HUDEP-2 (cell line): ENCODE measurements at regions not wholly inside any gene's neighbourhood (a gene's known extent, or its start where the extent isn't known, plus 50 kb on each side); places are given as distances from the start of the nearest gene placed in this dataset.

Experiments used
- DNase-seq, 76 experiments: peaks; one replicate each; lab custom pipeline; 2025; ENCODE audit not compliant: unreplicated experiment in 76 of 76; lab: John Stamatoyannopoulos, UW

DNA sequence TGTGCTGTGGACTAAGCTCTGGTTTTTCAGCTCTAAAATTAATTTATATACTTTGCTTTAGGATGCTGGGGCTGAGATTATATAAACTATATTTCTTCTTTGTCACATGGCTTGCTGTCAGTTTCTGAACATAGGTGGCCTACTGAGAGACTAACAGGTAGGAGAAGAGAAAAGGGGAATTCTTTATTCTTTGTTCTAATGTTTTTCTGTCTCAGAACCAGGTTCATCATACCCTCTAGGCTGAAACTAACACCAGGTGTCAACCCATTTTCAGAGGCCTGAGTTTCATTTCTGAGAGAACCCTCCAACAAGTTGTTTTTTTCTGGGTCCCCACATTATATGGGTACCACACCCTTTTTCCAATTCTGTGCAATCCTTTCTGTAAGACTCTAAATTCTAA is 843.6 kb downstream of the TRIB2 start:
- no peak for DNase-seq

DNA sequence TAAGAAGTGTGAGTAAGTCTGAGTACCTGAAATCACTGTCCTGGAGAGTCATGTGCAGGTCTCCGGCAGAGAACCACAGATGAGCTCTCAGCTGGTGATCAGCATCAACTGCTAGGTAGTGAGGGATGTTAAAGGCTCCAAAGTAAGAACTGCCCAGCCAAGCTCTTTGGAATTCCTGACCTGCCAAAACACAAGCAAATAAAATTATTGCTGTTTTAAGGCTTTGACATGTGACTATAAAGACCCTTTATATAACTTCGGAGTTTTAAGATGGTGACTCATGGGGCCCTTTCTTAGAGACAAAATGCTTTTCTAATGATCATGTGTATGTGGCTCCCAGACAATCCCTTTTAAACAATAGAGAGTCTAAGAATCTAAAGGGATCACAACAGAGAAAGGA is 855.7 kb downstream of the TRIB2 start:
- DNase-seq, result no peak

DNA sequence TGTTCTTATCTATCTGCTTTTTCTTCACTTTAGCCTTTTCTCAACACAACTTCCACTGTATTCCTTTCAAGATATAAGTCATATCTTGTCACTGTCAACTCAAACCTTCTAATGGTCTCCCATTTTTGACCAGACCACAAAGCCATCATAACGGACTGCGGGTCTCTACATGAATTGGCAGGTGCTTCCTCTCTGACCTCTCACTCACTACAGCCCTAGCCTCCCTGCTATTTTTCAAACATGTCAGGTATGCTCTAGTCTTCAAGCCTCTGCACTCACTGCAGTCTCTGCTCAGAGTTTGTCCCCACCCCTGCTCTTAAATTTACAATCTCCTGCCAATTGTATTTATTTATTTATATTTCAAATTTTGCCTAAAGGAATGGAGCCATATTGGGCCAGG is 858.1 kb downstream of the TRIB2 start:
- DNase-seq, result no peak

DNA sequence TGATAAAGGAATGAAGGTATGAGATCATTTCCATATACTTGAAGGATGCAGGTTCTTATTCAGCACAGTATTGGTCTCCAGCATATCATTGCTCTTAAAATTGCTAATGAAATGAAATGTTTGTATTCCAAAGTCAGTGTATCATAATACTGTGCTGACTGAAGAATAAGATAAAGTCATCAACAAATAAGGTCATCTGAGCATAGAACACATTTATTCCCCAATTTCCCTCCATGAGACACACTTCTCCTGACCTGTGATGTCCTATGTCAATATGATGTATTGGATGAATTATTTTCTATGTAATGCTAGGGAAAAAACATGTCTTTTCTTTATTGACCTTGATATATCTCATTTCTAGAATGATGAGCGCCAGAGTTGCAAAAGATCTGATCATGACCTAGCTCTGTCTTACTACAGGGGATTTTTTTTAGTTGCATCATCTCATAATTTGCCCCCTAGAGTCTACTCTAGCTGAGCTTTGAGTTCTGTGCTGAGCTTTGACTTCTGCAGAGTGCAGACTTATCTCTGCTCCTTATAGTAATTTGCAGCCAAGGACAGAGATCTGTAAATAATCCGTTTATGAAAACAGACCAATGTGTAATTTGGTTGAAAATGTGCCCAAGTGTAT is 859.8 kb downstream of the TRIB2 start:
- DNase-seq, result no peak

DNA sequence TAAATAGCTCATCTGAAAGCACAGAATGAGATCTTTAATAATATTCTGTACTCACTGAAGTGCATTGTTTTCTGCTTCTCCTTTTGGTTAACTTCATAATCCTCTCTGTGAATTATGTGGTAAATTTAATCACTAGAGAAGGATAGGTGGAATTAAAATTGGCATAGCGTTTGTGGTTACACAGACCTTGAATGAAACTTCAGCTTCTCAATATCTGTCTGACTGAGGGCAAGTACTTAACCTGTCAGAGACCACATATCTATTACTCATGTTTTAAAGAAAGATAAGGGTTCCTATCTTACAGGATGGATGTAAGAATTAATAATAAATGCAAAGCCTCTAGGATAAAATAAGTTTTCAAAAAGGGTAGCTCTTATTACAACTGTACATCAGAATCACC is 861.8 kb downstream of the TRIB2 start:
- no peak for DNase-seq

DNA sequence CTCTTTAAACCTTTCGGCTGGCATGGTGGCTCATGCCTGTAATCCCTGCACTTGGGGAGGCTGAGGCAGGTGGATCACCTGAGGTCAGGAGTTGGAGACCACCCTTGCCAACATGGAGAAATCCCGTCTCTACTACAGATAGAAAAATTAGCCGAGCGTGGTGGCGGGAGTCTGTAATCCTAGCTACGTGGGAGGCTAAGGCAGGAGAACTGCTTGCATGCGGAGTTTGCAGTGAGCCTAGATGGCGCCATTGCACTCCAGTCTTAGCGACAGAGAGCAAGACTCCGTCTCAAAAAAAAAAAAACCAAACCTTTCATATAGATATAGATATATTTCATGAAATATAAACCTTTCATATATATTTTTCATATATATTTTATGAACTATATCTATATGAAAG is 864.7 kb downstream of the TRIB2 start:
- peak in 2 of 76 experiments; percentile 6 to 9 for DNase-seq

DNA sequence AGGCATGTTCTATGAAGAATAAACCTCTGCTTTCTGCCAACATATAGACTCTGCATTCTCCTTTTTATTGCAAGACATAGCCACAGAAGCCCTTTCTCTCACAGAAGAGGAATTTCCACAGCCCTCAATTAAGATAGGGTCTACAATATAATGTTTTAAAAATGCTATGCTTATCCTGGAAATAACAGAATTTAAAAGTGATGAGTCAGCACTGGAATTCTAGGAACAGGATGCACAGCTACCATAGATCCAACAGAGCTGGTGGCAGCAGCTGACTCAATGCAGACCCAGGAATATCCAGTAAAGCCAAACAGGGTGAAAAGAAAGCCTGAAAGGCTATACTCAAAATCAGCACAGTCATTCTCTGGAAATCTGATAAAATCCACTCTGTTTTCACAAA is 866.9 kb downstream of the TRIB2 start:
- no peak for DNase-seq

DNA sequence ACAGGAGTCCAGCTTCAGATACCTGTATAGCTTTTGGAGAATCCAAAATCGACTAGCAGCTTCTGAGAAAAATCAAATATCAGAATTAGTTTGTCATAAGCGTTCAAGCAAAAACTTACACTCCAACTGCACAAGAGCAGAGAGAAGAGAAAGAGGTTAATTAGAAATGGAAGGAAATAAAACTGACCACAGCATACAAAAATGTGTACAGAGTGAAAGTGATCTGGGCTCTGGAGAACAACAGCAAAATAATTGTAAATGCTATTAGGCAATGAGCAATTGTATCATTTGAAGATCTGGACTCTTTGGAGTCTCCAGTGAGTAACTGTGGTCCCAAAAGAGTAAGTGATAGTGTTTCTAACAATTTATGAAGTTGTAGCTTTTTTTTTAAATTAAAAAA is 867.3 kb downstream of the TRIB2 start:
- DNase-seq, result no peak

DNA sequence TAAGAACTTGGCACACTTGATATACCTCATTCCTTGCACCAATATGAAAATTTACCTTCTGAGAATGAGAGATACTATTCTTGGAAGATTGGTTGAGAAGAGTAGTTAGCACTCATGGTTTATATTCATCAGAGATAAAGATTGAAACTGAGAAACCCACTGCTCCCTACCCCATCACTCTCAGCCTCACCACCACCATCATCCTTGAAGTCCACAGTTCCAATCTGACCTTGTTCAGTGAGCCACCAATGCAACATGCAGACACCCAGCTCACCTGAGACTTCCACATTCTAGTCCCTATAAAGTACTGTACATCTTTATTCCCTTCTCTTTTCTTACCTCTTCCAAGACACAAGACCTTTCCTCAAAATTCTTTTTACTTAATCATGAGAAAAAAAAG is 869.0 kb downstream of the TRIB2 start:
- DNase-seq, result no peak

DNA sequence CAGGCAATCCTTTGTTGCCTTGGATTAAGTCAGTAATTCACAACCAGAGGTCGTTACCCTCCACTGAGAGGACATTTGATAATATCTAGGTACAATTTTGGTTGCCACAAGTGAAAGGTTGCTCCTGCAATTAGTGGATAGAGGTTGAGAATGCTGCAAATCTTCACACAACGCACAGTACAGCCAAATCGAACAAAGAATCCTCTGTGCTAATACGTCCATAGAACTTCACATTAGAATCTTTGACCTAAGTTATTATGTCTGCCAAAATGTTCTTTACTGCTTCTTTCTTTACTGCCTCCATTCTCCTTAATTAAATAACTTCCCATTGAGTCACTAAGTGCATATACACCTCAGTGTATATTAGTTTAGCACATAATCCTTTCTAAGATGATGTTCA is 879.5 kb downstream of the TRIB2 start:
- no peak for DNase-seq

DNA sequence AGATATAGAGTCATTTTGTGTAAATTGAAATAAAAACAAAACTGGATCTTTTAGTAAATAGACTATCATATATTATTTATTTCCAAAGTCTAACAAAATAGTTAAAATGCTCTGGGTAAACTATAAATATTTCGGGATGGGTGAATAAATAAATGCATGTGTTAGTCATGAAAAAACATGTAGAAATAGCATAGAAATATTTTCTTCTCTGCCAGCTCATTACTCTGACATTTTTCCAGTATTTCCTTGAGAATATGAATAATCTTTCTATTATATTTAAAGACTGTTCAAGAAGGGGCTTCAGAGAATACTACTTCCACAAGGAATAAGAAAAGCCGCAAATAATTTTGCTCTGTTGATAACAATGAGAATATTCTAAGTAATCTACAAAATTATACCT is 880.4 kb downstream of the TRIB2 start:
- DNase-seq, result no peak

DNA sequence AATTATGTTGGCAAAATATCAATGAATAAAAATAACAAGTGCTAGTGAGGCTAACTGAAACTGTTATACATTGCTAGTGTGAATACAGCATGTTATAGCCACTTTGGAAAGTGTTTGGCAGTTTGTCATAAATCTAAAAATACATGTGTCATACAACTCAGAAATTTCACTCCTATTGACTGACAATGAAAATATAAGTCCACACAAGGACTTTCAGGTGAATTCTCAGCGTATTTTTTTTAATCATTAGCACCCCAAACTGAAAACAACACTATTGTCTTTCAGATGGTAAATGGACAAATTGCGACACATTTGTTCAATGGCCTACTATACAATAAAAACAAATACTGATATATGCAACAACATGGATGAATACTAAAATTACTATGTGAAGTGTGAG is 884.8 kb downstream of the TRIB2 start:
- DNase-seq, result no peak

DNA sequence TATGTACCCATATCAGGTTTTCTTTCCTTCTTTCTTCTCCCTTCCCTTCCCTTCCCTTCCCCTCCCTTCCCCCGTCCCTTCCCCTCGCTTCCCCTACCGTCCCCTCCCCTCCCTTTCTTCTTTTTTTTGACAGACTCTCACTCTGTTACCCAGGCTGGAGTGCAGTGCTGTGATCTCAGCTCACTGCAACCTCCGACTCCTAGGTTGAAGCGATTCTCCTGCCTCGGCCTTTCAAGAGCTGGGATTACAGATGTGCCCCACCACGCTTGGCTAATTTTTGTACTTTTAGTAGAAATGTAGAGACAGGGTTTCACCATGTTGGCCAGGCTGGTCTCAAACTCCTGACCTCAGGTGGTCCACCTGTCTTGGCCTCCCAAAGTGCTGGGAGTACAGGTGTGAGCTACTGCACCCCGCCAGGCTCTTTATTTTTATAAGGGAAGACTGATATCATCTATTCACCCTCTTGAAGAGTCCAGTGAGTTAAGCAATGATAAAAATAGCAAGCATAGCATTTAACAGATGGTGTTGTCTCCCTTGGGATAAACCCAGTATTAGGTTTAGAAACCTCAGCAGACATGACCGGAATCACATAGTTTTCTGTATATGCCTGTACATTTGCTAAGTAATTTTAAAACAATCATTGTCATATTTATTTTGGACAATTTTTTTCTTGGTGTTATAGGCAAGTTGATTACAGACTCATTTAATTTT is 888.4 kb downstream of the TRIB2 start:
- no peak for DNase-seq

DNA sequence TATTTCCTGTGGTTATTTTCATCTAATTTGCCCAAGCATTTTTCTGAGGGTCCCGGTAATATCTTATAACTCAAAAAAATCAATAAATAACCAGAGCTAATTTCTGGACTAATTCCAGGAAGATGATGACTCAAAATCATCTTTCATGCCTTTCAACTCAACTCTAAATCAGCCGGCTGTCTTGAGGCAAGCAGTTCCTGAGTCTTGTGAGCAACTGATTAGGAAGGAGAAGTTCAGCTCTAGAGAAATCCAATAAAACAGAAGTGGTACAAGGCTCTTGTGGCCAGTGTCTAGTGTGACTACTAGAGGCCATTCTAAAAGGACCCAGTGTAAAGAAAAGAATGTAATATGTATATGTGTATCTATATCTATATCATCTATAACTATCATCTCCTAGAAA is 890.4 kb downstream of the TRIB2 start:
- peak in 1 of 76 experiments; percentile 6 for DNase-seq

DNA sequence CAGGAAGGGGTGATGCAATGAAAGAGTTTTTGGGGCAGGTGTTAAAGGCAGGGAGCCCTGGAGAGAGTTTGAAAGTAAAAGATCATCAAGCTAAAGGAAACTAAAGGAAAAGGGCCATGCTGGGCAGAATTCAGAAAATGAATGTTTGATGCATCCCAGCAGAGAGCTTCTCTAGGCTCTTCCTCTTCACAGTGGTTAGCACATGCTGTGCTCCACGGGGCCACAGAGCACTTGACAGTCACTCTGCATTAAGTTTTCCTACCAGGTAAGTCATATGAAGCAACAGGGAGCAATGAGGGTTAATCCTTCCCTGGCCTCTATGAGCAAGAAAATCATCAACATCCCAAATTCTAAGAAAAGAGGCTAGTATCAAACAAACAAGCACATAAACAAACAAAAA is 895.2 kb downstream of the TRIB2 start:
- no peak for DNase-seq

DNA sequence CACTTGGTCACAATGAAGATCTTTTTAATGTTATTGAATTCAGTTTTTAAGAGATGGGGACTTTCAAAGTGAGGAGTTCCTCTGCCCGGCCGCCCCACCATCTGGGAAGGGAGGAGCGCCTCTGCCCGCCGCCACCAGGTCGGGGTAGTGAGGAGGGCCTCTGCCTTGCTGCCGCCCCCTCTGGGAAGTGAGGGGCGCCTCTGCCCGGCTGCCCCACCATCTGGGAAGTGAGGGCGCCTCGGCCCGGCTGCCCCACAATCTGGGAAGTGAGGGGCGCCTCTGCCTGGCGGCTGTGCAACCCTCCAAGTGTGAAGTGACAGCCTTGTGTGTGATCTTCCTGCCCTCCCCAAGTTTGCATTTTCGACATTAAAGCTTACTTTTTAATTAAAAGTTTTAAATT is 899.3 kb downstream of the TRIB2 start:
- DNase-seq, result no peak

DNA sequence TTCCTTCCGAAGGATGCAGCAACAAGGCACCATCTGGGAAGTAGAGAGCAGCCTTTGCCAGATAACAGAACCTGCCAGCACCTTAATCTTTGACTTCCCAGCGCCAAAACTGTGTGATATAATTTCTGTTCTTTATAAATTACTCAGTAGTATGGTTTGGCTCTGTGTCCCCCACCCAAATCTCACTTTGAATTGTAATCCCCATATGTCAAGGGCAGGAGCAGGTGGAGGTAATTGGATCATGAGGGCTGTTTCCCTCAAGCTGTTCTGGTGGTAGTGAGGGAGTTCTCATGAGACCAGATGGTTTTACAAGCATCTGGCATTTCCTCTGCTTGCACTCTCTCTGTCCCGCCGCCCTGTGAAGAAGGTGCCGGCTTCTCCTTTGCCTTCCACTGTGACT is 899.9 kb downstream of the TRIB2 start:
- no peak for DNase-seq

DNA sequence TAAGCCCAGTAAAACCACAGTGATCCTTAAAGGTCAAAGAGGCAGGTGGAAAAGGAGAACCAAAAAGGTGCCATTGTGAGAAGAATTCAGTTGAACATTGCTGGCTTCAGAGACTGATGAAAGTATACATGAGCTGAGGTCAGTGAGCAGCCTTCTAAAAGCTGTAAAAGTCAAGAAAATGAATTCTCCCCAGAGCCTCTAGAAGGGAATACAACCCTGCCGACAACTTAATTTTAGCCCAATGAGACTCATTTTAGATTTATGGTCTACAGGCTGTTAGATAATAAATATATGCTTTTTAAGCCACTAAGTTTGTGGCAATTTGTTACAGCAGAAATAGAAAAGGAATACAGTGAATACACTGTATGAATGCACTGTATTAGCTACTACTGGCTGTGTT is 911.4 kb downstream of the TRIB2 start:
- no peak for DNase-seq

DNA sequence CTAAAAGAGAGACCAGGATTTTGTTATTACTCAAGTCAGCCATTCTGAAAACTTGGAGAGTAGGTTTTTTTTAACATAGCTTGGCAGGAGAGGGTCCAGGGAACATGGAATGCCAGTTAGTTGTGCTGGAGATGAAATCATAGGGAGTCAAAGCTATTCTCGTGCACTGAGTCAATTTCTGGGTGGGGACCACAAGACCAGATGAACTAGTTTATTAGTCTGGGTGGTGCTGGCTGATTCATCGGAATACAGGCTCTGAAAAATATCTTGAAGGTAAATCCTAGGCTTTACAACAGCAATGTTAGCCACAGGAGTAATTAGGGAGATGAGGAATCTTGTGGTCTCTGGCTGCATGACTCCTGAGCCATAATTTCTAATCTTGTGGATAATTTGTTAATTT is 921.4 kb downstream of the TRIB2 start:
- DNase-seq, result no peak

DNA sequence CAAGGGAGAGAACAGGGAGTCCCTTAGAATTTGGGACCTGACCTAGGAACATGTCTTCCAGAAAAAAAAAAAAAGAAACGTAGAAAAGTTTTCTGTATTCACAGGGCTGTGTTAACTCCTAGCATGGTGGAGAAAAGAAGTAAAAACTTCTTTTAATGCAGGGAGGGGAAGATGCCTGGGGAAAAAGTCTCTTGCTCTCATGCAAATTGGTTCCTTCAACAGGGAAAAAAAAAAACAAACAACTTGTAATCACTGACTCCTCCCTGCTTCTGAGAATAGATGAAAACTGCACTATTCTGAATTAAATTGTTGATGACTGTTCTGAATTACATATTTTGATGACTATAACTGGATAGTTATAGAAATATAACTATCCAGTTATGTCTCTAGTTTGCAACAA is 933.2 kb downstream of the TRIB2 start:
- DNase-seq, result no peak

DNA sequence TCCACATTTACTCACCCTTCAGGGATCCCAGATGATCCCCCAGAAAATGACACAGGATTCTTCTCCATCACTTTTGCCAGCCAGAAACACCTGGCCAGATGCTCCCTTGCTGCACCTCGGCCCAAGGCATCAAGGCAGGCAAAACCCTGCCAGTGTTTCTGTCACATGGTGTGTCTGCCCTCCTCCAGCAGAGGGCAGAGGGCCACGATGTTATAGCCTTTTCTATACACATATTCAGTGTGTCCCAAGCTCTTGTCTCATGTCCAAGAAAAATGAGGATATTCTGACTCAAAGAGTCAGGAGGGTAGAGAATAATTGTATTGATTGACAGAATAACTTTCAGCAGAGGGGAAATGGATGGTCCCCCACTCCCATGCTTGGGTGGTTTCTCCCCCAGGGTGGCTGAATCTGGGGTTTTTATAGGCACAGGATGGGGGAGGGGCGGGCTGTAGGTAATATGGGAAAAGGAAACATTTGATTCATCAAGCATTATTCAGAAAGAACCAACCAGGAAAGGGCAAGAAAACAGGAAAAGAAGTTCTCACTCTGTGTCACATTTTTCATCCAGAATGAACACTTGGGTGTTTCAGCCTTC is 933.9 kb downstream of the TRIB2 start:
- peak in 7 of 76 experiments; percentile 9 to 60 (median 24) for DNase-seq

DNA sequence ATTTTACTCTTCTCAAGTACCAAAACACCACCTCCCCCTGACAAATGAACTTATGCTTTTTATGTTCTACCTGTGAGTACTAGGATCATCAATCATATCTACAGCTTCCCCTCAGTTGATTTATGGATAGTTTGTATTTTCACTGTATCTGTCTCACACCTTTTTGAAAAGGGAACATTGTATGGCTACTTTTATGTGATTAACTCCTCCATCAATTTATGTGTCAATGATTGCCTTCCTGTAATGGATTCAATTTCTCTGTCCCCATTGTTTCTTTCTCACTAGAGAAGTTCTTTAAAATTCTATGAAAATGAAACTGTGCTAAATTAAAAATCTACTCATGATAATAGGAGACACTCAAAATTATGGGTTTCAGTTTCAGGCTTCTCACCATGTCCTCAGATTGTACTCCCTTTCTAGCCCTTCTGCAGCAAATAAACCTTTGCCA is 935.0 kb downstream of the TRIB2 start:
- no peak for DNase-seq
